Testis (tissue), 2 donors: ENCODE measurements at regions not wholly inside any gene's neighbourhood (a gene's known extent, or its start where the extent isn't known, plus 50 kb on each side); places are given as distances from the start of the nearest gene placed in this dataset.
"Not testable (repeated sequence)": the region's sequence is repeated elsewhere in the genome, so short reads cannot be mapped to it uniquely, and the experiment has no call there.

Experiments used
- DNase-seq: peaks from one replicate; pipeline ENCODE4 v3.0.0-alpha.2; 2019
- H3K27ac ChIP-seq, 2 donors: fragments of 200-600 bp; sonication (generic); one replicate each; pipeline ENCODE4 v1.5.1; 2019
- H3K27me3 ChIP-seq: fragments of 200-600 bp; sonication (generic); one replicate; pipeline ENCODE4 v1.5.1; 2019
- H3K36me3 ChIP-seq: fragments of 200-600 bp; sonication (generic); one replicate; pipeline ENCODE4 v1.5.1; 2017; ENCODE audit warnings: low read depth; ENCODE audit errors: missing control alignments
- H3K4me1 ChIP-seq: fragments of 200-600 bp; sonication (generic); one replicate; pipeline ENCODE4 v1.5.1; 2019
- H3K4me3 ChIP-seq, 2 donors: fragments of 200-600 bp; sonication (generic); one replicate each; pipeline ENCODE4 v1.5.1; 2017 to 2019
- H3K9me3 ChIP-seq: fragments of 200-600 bp; sonication (generic); one replicate; pipeline ENCODE4 v1.5.1; 2017
- POLR2A ChIP-seq: fragments of 450-650 bp; IDR thresholded peaks from one replicate; pipeline ENCODE4 v1.6.1; 2017; ENCODE audit warnings: antibody characterized with exemption, mild to moderate bottlenecking, moderate library complexity
- WGBS, 2 donors: methylation state at CpG; one replicate each; pipeline ENCODE4 v1.1.5; 2018; 5-methylcytosine and 5-hydroxymethylcytosine counted together
- intact Hi-C: fragments of 100-400 bp; cut with DNase I; formaldehyde crosslinking; loops from one replicate; pipeline ENCODE4 v1.15.1; 2023; ENCODE audit warnings: low total_unique reads
- TF ChIP-seq, protein P1 (sequence below), 3 experiments: fragments of 450-650 bp in 2 of 3; fragments of 200-600 bp in 1 of 3; sonication (generic) in 1 of 3; IDR thresholded peaks; one replicate each; pipeline ENCODE4 v1.5.1; 2016 to 2019; ENCODE audit warnings: antibody characterized with exemption in 3 of 3, mild to moderate bottlenecking in 2 of 3, moderate library complexity in 1 of 3

- no peaks in the 10 kb centered on the region for H3K9me3 ChIP-seq
- 90 to 94% methylated on average over 2 of the region's 2 CpGs for WGBS, 2 donors
- H3K27me3 ChIP-seq: no peaks in the 10 kb centered on the region
- no peaks in the 10 kb centered on the region for H3K36me3 ChIP-seq
- no peak overlapping the region for H3K4me3 ChIP-seq
- DNase-seq: no peak
- TF ChIP-seq, protein P1, sequence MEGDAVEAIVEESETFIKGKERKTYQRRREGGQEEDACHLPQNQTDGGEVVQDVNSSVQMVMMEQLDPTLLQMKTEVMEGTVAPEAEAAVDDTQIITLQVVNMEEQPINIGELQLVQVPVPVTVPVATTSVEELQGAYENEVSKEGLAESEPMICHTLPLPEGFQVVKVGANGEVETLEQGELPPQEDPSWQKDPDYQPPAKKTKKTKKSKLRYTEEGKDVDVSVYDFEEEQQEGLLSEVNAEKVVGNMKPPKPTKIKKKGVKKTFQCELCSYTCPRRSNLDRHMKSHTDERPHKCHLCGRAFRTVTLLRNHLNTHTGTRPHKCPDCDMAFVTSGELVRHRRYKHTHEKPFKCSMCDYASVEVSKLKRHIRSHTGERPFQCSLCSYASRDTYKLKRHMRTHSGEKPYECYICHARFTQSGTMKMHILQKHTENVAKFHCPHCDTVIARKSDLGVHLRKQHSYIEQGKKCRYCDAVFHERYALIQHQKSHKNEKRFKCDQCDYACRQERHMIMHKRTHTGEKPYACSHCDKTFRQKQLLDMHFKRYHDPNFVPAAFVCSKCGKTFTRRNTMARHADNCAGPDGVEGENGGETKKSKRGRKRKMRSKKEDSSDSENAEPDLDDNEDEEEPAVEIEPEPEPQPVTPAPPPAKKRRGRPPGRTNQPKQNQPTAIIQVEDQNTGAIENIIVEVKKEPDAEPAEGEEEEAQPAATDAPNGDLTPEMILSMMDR (IDR thresholded peaks at IDR 0.05): no peak
- no peak for TF ChIP-seq POLR2A
- intact Hi-C loops: no loop called here
- no peak overlapping the region for H3K27ac ChIP-seq
- H3K4me1 ChIP-seq: no peaks in the 10 kb centered on the region
Observed at GRCh38 chr6:27043244-27043643, 204.3 kb upstream of the PRSS16 start.

DNA sequence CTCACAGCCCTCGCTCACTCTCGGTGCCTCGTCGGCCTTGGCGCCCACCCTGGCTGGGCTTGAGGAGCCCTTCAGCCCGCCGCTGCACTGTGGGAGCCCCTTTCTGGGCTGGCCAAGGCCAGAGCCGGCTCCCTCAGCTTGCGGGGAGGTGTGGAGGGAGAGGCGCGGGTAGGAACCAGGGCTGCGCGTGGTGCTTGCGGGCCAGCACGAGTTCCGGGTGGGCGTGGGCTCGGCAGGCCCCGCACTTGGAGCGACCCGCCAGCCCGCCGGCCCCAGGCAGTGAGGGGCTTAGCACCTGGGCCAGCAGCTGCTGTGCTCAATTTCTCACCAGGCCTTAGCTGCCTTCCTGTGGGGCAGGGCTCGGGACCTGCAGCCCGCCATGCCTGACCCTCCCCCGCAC, 202.4 kb upstream of the PRSS16 start:
- H3K27ac ChIP-seq, DNase-seq, H3K27me3 ChIP-seq, H3K9me3 ChIP-seq, H3K36me3 ChIP-seq, H3K4me1 ChIP-seq, intact Hi-C loops: not testable (repeated sequence)
- peak overlapping the region; percentile 39 to 47 for H3K4me3 ChIP-seq
- 75% methylated on average over 22 of the region's 26 CpGs; no CpG with 5 or more reads in 1 of the 2 donors for WGBS, 2 donors

DNA sequence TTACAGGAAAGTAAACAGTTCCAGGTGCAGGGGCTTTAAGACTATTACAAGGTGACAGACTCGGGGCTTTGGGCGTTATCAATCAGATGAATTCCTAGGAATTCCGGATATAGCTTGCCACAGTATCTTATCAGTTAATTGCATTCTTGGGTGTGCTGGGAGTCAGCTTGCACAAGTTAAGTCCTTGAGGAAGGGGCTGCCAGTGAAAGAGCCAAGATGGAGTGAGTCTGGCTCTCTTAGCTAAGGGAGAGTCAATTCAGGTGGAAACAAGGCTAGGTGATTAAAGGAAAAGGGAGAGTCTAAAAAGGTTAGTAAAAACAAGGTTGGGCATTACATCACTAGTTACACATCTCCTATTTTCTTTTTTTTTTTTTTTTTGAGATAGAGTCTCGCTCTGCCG, 199.8 kb upstream of the PRSS16 start:
- H3K4me1 ChIP-seq, H3K9me3 ChIP-seq, DNase-seq, H3K27me3 ChIP-seq, H3K27ac ChIP-seq, H3K4me3 ChIP-seq, H3K36me3 ChIP-seq, intact Hi-C loops: not testable (repeated sequence)
- 21 to 30% methylated on average over 5 of the region's 5 CpGs for WGBS, 2 donors

GRCh38 chr6:27049863-27050781, 197.4 kb upstream of the PRSS16 start:
- Histone ChIP-seq H3K27me3 (no peaks in the 10 kb centered on the region), H3K36me3 (no peaks in the 10 kb centered on the region), H3K9me3 (no peaks in the 10 kb centered on the region), H3K4me1 (no peaks in the 10 kb centered on the region), H3K4me3 (peak overlapping the region in 1 of 2 donors; percentile 23), H3K27ac (no peak overlapping the region)
- intact Hi-C loops: no loop called here
- WGBS, 2 donors: 59 to 64% methylated on average over 22 to 30 of the region's 30 CpGs
- DNase-seq: no peak
- no peak for TF ChIP-seq POLR2A
- TF ChIP-seq, protein P1 (IDR thresholded peaks at IDR 0.05): no peak

GRCh38 chr6:27052082-27052730, 195.3 kb upstream of the PRSS16 start:
- 76 to 81% methylated on average over 10 of the region's 10 CpGs for WGBS, 2 donors
- H3K4me1 ChIP-seq, H3K27me3 ChIP-seq, DNase-seq, H3K9me3 ChIP-seq, H3K36me3 ChIP-seq, intact Hi-C loops, H3K27ac ChIP-seq, H3K4me3 ChIP-seq: not testable (repeated sequence)

GRCh38 chr6:27052731-27053082, 194.8 kb upstream of the PRSS16 start:
- 87 to 89% methylated on average over 5 of the region's 5 CpGs for WGBS, 2 donors
- no peaks in the 10 kb centered on the region for H3K4me1 ChIP-seq
- intact Hi-C loops: no loop called here
- DNase-seq: no peak
- H3K36me3 ChIP-seq: no peaks in the 10 kb centered on the region
- TF ChIP-seq, protein P1 (IDR thresholded peaks at IDR 0.05): no peak
- no peak for TF ChIP-seq POLR2A
- no peak overlapping the region for H3K27ac ChIP-seq
- no peak overlapping the region for H3K4me3 ChIP-seq
- H3K27me3 ChIP-seq: no peaks in the 10 kb centered on the region
- no peaks in the 10 kb centered on the region for H3K9me3 ChIP-seq
